ENCODE measurements at regions not wholly inside any gene's neighbourhood (a gene's known extent, or its start where the extent isn't known, plus 50 kb on each side); places are given as distances from the start of the nearest gene placed in this dataset.
A peak's percentile ranks its signal among the peaks of the same experiment; 100 is the strongest.
"Not testable (repeated sequence)": the region's sequence is repeated elsewhere in the genome, so short reads cannot be mapped to it uniquely, and the experiment has no call there.

- no peak for DNase-seq
These were observed 101.5 kb upstream of the CDH5 start for GRCh38 chr16:66265048-66265415.

GRCh38 chr16:66264311-66265047, 102.0 kb upstream of the CDH5 start:
- DNase-seq, result no peak

GRCh38 chr16:66263973-66264310, 102.5 kb upstream of the CDH5 start:
- no peak for DNase-seq

GRCh38 chr16:66263168-66263972, 103.1 kb upstream of the CDH5 start:
- DNase-seq, result peak in 1 of 2 experiments; percentile 3

DNA sequence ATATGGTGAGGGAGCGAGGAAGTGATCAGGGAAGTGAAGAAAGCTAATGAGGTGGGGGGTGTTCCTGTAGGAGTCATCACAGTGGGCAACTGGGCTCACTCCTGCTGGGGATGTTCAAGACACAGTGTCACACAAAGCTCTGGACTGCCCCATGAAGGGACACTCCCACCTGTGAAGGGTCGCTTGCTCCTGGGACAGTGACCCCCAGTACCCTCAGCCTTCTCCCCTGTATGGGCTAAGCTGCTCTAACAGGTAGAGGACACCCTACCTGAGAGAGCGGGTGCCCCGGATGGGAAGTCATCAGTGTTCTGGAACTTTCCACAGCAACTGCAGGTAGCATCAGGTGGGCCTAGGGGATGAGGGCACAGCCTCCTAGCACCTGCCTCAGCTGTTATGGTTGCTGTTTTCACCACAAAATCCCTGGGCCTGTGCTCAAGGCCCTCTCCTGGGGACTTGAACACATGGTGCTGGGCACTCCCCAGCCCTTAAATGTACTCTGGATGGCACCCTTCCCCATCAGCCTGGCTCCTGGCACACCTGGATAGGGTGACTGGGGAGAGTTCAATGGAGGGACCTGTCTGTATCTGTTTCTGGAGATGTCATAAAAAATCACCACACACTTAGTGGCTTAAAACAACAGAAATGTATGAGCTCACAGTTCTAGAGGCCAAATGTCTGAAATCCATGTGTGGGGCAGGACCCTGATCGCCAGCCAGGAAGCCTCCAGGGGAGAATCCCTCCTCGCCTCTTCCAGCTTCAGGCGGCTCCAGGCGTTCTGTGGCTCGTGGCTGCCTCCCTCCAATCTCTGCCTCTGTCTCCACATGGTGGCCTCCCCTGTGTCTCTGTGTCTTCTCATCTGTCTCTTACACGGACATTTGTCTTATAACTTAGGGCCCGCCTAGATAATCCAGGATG, 104.0 kb upstream of the CDH5 start:
- no peak for DNase-seq

DNA sequence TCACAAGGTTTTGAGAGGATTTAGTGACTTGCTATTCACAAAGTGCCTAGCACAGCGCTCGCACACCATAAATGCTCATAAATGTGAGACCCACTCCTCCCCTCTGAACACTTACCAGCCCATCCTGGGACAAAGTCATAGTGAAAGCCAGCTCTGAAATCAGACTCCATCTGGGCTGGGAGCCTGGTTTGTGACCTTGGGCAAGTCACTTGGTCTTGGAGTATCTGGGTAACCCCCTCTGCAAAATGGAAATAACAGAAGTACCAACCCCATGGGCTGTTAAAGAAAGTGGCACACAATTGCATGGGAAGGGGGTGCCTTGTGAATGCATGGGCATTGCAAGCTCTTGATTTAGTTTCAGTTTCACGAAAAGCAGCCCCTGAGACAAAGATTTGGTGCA, 104.7 kb upstream of the CDH5 start:
- no peak for DNase-seq

- no peak for DNase-seq
These were observed 105.8 kb upstream of the CDH5 start for GRCh38 chr16:66260522-66261254.

DNA sequence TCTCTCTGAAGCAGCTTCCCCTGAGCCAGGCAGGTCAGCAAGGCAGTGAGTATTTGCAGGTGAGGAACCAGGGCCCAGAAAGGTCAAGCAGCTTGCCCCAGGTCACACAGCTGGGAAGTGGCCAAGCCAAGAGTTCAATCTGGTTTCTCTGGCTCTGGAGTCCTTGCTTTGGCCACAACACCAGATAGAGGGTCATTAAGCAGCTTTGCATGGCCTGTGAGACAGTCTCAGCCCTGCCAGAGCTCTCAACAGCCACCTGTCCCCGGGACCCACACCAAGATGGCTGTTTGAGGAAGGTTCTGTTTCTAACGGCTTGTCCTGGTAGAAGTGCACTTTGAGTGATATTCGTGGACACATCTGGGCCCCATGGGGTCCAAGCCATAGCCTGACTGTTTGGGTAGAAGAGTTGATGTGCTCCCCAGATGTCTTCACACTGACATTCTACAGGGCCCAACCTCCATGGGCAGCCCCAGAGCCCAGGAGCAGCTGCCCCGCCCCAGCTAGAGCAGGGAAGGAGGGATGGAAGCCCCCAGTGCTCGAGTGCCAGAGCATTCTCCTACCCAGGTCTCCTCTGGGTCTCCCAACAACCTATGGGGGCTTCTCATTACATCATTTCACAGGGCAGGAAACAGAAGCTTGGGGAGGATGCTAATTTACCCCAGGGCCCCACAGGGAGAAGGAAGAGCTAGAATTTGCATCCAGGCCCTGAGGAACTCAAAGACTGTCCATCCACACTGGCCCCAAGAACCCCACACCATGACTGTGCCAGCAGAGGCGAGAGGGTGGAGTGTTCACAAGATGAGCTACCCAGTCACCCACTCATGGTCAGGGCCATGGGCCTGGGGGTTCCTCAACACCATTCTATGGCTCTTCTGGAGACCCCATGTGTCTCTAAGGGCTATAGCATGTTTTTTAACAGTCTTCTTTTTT, 107.3 kb upstream of the CDH5 start:
- DNase-seq, result no peak

DNA sequence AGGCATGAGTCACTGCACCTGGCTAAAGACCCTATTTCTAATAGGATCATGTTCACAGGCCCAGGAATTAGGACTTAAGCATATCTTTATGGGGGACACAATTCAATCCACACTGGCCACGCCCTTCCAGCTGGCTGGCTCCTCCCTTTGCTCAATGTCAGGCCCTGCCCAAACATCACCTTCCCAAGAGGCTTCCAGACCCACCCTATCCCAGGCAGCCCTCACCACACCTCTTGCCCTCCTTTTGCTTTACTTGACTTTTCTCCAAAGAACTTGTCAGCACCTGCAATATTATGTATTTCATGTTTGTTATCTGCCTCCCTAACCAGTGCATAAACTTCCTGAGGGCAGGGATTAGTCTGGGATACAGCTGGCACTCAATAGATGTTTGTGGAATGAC, 109.6 kb upstream of the CDH5 start:
- DNase-seq, result no peak

GRCh38 chr16:66255647-66256046, 110.8 kb upstream of the CDH5 start:
- peak in 1 of 2 experiments; percentile 5 for DNase-seq

DNA sequence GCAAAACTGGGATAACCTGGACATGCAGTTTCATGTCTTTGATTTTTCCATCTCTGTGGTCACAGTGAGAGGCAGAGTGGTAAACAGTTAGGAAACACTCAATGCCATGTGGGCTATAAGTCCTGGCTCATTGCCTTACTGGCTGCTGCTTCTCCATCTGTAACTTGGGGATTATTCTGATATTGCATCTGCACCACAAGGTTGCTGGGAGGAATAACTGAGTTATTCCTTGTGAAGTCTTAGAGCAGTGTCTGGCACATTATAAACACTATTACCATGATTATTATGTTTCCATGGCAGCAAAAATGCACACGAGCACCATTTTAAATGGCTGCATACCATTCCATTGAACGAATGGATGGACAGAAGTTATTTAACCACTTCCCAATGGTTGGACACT, 111.7 kb upstream of the CDH5 start:
- no peak for DNase-seq

- no peak for DNase-seq
These were observed 112.4 kb upstream of the CDH5 start for GRCh38 chr16:66254106-66254505.

DNA sequence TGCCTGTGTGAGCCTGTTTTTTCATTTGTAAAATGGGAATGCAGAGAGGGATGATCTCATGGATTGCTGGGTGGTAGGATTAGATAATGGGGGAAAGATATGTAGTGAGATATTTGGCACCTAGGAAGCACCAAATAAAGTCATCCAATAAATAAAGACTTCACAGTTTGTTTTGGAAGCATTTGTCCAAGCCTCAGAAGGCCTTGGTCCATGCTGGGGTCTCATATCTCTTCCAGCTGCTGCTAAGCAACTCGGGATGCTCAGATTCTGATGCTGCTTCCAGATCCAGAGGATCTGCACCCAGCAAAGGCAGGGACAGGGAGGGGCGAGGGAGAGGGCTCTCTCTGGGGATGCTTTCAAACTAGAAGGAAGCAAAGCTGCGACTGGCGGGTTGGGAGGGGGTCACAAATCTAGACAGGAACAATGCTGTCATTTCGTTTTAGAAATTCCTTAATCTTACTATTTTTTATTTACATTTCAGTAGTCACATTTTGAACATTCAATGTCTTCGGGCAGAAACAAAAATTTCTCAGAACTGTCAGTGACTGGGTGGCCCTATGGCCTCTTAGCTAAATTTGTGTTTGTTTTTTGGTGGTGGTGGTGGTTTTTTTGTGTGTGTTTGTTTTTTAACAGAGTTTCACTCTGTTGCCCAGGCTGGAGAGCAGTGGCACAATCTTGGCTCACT, 114.9 kb upstream of the CDH5 start:
- no peak for DNase-seq

GRCh38 chr16:66250686-66251431, 115.6 kb upstream of the CDH5 start:
- peak in 1 of 2 experiments; percentile 47 for DNase-seq

DNA sequence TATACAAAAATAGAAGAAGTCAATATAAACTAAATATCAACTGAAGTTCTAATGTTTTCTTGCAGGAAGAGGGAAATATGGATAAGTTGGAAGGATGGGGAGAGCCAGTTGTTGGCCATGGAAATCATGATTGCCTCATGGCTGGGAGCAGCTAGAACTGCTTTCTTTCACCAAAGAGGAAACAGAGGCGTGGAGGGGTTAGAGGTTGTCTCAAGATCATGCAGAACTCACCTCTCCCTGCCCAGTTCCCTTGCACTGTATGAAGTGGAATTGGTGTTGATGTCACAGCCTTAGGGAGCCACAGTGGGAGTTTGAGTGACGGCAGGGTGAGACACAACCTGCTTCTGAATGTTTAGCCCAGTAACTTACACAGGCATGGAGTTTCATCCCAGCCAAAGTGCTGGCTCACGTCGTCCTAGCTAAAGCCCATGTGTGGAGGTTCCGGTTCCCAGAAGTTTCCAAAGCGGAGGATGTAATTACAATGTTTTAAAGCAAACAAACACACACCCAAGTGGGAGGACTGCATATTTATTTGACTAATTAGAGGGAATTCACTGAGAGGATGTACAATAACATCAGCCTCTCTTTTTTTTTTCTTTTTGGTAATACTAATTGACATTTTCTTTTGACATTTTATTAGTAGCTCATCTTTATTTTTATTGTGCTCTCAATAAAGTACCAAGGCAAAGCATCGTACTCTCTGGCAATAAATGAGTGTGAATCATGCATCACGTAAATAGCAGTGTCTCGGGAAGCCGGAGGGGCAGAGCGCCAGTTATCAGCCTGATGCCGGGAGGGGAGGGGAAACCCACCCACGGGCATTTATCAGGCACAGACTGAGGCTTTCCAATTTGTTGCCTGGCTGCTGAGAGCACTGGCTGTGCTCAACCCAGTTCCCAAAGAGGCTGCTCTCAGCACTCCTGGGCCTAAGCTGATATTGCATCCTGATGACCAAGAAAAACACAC, 118.7 kb upstream of the CDH5 start:
- DNase-seq, result peak; percentile 7 to 34

DNA sequence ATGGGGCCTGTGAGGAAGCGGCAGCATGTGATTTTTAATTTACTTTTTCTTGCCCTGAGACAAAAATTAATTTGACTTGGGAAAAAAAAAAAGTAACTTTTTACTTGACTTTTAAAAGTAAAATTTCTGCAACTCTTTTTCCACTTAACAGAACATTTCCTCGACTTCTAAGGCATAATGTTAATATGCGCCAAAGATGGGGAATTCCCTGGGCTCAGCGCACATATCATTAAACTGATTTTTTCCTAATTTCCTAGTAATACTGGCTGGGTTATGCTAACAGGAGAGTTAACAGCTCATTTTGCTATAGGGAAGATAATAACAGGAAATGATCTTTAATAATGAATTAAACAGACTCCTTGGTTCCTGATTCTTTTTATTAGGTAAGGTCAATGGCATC, 120.6 kb upstream of the CDH5 start:
- DNase-seq, result no peak

- no peak for DNase-seq
These were observed 121.4 kb upstream of the CDH5 start for GRCh38 chr16:66245072-66245471.

DNA sequence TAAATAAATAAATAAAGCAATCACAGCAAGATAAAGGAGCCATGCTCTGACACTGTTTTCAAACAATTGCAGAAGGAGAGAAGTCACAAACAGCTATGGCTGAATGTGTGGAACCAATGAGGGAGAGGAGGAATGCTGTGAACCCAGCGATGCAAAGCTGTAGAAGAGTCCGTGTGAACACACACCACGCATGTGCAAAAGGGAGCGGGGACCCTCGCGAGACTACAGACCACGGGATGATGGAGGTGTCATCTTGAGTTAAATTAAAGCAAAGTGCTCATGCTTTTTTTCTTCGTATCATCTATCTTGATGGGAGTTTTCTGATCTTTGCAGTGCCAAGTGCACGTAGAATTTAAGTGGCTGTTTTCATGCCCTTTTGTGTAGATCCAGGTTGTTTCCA, 123.8 kb upstream of the CDH5 start:
- DNase-seq, result no peak

DNA sequence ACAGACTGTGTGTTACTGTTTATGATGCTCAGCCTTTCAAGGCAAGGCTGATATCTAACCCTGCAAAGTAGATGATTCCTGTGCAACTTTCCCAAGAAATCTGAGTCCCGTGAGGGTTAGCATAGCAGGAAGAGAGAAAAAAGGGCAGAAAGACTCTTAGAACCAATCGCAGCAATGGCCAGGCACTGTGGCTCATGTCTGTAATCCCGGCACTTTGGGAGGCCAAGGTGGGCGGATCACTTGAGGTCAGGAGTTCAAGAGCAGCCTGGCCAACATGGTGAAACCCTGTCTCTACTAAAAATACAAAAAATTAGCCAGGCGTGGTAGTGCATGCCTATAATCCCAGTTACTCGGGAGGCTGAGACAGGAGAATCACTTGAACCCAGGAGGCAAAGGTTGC, 124.3 kb upstream of the CDH5 start:
- DNase-seq, result not testable (repeated sequence)

Measured in NCI-H526 (cell line).